Smooth muscle cell (in vitro differentiated cells): ENCODE measurements at regions not wholly inside any gene's neighbourhood (a gene's known extent, or its start where the extent isn't known, plus 50 kb on each side); places are given as distances from the start of the nearest gene placed in this dataset.

Experiments
- DNase-seq: peaks from one replicate; lab custom pipeline; 2025; ENCODE audit not compliant: unreplicated experiment; lab: John Stamatoyannopoulos, UW
- H2AFZ ChIP-seq: fragments of 200-600 bp; sonication (generic); 2 replicates; pipeline ENCODE4 v1.6.0; 2016; ENCODE audit warnings: antibody characterized with exemption, low read depth, mild to moderate bottlenecking
- H3F3A ChIP-seq: fragments of 200-600 bp; sonication (generic); 2 replicates; pipeline ENCODE4 v1.6.0; 2017; ENCODE audit warnings: antibody characterized with exemption, low read depth
- H3K27ac ChIP-seq: fragments of 200-600 bp; sonication (generic); 2 replicates; pipeline ENCODE4 v1.5.1; 2016; ENCODE audit warnings: low read depth, mild to moderate bottlenecking
- H3K27me3 ChIP-seq: fragments of 200-600 bp; sonication (generic); 2 replicates; pipeline ENCODE4 v1.6.1; 2016; ENCODE audit warnings: low read depth, mild to moderate bottlenecking
- H3K36me3 ChIP-seq: fragments of 200-600 bp; sonication (generic); 2 replicates; pipeline ENCODE4 v1.5.1; 2016; ENCODE audit warnings: low read depth
- H3K4me1 ChIP-seq: fragments of 200-600 bp; sonication (generic); 2 replicates; pipeline ENCODE4 v1.5.1; 2016; ENCODE audit warnings: low read depth
- H3K4me2 ChIP-seq: fragments of 200-600 bp; sonication (generic); 2 replicates; pipeline ENCODE4 v1.6.0; 2016; ENCODE audit warnings: mild to moderate bottlenecking
- H3K4me3 ChIP-seq: fragments of 200-600 bp; sonication (generic); 2 replicates; pipeline ENCODE4 v1.5.1; 2016; ENCODE audit warnings: mild to moderate bottlenecking
- H3K79me2 ChIP-seq: fragments of 200-600 bp; sonication (generic); 2 replicates; pipeline ENCODE4 v1.6.0; 2016; ENCODE audit warnings: low read depth, mild to moderate bottlenecking
- H3K9ac ChIP-seq: fragments of 200-600 bp; sonication (generic); 2 replicates; pipeline ENCODE4 v1.6.0; 2016; ENCODE audit warnings: low read depth
- H3K9me3 ChIP-seq: fragments of 200-600 bp; sonication (generic); replicated peaks from 2 replicates; pipeline ENCODE4 v1.5.1; 2016; ENCODE audit warnings: low read depth
- H4K20me1 ChIP-seq: fragments of 200-600 bp; sonication (generic); 2 replicates; pipeline ENCODE4 v1.6.0; 2016; ENCODE audit warnings: low read depth
- WGBS: methylation state at CpG from one replicate; pipeline ENCODE4 v1.1.7; 2016; ENCODE audit warnings: low lambda C conversion rate; 5-methylcytosine and 5-hydroxymethylcytosine counted together
- TF ChIP-seq, protein P1 (sequence below): fragments of 200-600 bp; sonication (generic); IDR thresholded peaks from 2 replicates; pipeline ENCODE4 v1.5.1; 2017; ENCODE audit warnings: borderline replicate concordance, mild to moderate bottlenecking, antibody characterized with exemption; ENCODE audit not compliant: insufficient read depth, poor library complexity, severe bottlenecking

DNA sequence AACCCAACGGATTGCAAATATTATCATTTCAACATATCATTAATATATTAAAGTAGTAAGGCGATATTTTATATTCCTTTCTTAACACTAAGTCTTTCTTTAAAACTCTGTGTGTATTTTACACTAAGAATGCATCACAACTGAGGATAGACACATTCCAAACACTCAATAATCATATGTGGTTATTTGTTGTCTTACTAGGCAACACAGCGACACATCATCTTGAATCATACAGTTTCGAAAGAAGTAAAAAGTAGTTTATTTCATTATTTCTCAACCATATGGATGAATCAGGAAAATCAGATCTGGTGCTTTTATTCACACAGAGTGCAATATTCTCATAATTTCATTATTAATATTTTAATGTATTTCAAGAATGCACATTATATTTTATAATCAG lies 662.4 kb downstream of the EPHA7 start:
- 82% methylated on average over 4 of the region's 4 CpGs for WGBS
- Histone ChIP-seq H3K4me2 (no peak overlapping the region), H3K9ac (no peak overlapping the region), H3K4me3 (no peak overlapping the region), H3K27ac (peak overlapping the region; percentile 30), H3K27me3 (no peaks in the 10 kb centered on the region), H3F3A (no peaks in the 10 kb centered on the region), H3K36me3 (no peaks in the 10 kb centered on the region), H2AFZ (no peak overlapping the region), H4K20me1 (no peaks in the 10 kb centered on the region), H3K79me2 (no peaks in the 10 kb centered on the region), H3K9me3 (peaks cover 3% of the 10 kb centered on the region), H3K4me1 (no peaks in the 10 kb centered on the region)
- TF ChIP-seq, protein P1, sequence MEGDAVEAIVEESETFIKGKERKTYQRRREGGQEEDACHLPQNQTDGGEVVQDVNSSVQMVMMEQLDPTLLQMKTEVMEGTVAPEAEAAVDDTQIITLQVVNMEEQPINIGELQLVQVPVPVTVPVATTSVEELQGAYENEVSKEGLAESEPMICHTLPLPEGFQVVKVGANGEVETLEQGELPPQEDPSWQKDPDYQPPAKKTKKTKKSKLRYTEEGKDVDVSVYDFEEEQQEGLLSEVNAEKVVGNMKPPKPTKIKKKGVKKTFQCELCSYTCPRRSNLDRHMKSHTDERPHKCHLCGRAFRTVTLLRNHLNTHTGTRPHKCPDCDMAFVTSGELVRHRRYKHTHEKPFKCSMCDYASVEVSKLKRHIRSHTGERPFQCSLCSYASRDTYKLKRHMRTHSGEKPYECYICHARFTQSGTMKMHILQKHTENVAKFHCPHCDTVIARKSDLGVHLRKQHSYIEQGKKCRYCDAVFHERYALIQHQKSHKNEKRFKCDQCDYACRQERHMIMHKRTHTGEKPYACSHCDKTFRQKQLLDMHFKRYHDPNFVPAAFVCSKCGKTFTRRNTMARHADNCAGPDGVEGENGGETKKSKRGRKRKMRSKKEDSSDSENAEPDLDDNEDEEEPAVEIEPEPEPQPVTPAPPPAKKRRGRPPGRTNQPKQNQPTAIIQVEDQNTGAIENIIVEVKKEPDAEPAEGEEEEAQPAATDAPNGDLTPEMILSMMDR, result no peak
- no peak for DNase-seq

DNA sequence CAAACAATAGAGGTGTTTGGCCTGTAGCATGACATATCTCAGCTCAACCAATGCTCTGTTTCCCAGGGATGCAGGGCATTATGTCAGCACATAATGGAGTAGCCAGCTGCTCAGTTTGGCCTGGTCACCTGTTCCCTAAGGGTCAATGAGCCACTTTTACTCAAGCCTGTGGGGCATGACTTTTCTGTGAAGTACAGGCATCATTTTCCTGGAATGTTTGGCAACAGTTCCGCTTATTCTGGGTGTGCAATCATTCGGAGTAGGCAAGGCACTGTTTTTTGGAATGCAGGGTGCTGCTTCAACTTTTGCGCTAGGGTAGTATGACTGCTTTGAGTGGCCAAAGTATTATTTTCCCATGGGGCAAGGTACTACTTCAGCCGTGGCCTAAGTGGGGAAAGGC lies 665.4 kb downstream of the EPHA7 start:
- H3K79me2 ChIP-seq, result no peaks in the 10 kb centered on the region
- no peaks in the 10 kb centered on the region for H3K27me3 ChIP-seq
- H2AFZ ChIP-seq, result no peak overlapping the region
- no peak overlapping the region for H3K4me3 ChIP-seq
- no peaks in the 10 kb centered on the region for H3K36me3 ChIP-seq
- no peaks in the 10 kb centered on the region for H4K20me1 ChIP-seq
- H3K4me2 ChIP-seq, result no peak overlapping the region
- no peaks in the 10 kb centered on the region for H3K4me1 ChIP-seq
- peaks cover 3% of the 10 kb centered on the region for H3K9me3 ChIP-seq
- TF ChIP-seq, protein P1, result no peak
- H3F3A ChIP-seq, result no peaks in the 10 kb centered on the region
- H3K27ac ChIP-seq, result no peak overlapping the region
- no peak for DNase-seq
- no peak overlapping the region for H3K9ac ChIP-seq
- 95% methylated on average over 4 of the region's 4 CpGs for WGBS

DNA sequence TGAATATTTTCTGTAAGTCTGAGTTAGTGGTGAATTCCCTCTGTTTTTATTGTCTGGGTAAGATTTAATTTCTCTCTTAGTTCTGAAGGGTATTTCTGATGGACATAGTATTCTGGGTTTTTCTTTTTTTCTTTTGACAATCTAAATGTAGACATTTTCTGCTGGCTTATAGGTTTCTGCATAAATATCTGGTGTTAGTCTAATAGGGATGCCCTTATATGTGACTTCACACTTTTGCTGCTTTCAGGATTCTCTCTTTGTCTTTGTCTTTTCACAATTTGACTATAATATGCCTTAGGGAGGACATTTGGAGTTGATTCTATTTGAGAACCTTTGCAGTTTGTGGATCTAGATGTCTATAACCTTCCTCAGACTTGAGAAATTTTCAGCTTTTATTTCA lies 667.2 kb downstream of the EPHA7 start:
- no peak overlapping the region for H3K4me2 ChIP-seq
- no peak overlapping the region for H3K9ac ChIP-seq
- H3K27ac ChIP-seq, result no peak overlapping the region
- H3K36me3 ChIP-seq, result no peaks in the 10 kb centered on the region
- H3K4me1 ChIP-seq, result no peaks in the 10 kb centered on the region
- peaks cover 3% of the 10 kb centered on the region for H3K9me3 ChIP-seq
- H3K27me3 ChIP-seq, result no peaks in the 10 kb centered on the region
- H3F3A ChIP-seq, result no peaks in the 10 kb centered on the region
- no peaks in the 10 kb centered on the region for H3K79me2 ChIP-seq
- no peak overlapping the region for H3K4me3 ChIP-seq
- TF ChIP-seq, protein P1, result no peak
- H4K20me1 ChIP-seq, result no peaks in the 10 kb centered on the region
- no peak for DNase-seq
- H2AFZ ChIP-seq, result no peak overlapping the region

DNA sequence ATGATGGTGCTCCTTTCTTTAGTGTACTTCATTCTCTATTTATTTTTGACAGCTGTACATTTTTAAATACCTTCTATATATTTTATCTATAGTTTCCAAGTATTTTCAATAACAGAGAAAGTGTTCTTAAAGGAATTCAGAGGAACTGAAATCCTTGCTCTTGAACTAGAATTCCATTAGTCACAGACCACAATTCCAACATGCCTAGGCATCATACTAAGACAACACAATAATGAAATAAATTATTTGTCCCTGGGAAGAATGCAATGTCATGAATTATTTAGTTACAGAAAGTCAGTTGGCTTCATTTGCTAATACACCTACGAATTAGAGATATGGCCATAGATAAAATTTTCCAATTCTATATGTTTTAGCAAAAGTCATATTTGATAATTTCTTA lies 671.2 kb downstream of the EPHA7 start:
- no peak for DNase-seq
- H3K9me3 ChIP-seq, result peaks cover 3% of the 10 kb centered on the region
- no peak overlapping the region for H3K4me3 ChIP-seq
- H3K27ac ChIP-seq, result no peak overlapping the region
- H3K4me2 ChIP-seq, result no peak overlapping the region
- 100% methylated on average over 1 of the region's 1 CpG for WGBS
- TF ChIP-seq, protein P1, result no peak
- no peaks in the 10 kb centered on the region for H3K27me3 ChIP-seq
- no peaks in the 10 kb centered on the region for H3K79me2 ChIP-seq
- H3F3A ChIP-seq, result no peaks in the 10 kb centered on the region
- no peaks in the 10 kb centered on the region for H3K36me3 ChIP-seq
- H3K9ac ChIP-seq, result no peak overlapping the region
- H2AFZ ChIP-seq, result no peak overlapping the region
- H4K20me1 ChIP-seq, result no peaks in the 10 kb centered on the region
- H3K4me1 ChIP-seq, result no peaks in the 10 kb centered on the region
